ENCODE measurements at regions not wholly inside any gene's neighbourhood (a gene's known extent, or its start where the extent isn't known, plus 50 kb on each side); places are given as distances from the start of the nearest gene placed in this dataset.

GRCh38 chr13:25034173-25034572, 61.8 kb upstream of the PABPC3 start:
- TF ChIP-seq POLR2A (IDR thresholded peaks at IDR 0.05): no peak
- no peak for TF ChIP-seq CTCF (IDR thresholded peaks at IDR 0.05)

All from body of pancreas (tissue), 4 donors.